ENCODE measurements at regions not wholly inside any gene's neighbourhood (a gene's known extent, or its start where the extent isn't known, plus 50 kb on each side); places are given as distances from the start of the nearest gene placed in this dataset.

- TF ChIP-seq CTCF (IDR thresholded peaks at IDR 0.05) (no peak), POLR2A (IDR thresholded peaks at IDR 0.05) (no peak)
Observed at GRCh38 chr13:40180776-40181175, 485.7 kb downstream of the FOXO1 start.
